ENCODE measurements at regions not wholly inside any gene's neighbourhood (a gene's known extent, or its start where the extent isn't known, plus 50 kb on each side); places are given as distances from the start of the nearest gene placed in this dataset.
"Not testable (repeated sequence)": the region's sequence is repeated elsewhere in the genome, so short reads cannot be mapped to it uniquely, and the experiment has no call there.

- peak; percentile 77 for DNase-seq
- no peaks in the 10 kb centered on the region for H3K27me3 ChIP-seq
- no peaks in the 10 kb centered on the region for H3K9me3 ChIP-seq
- H3K4me3 ChIP-seq (ENCODE audit: low read depth, low read length): 0 out of 2 replicates have a peak overlapping the region, but pooled peaks have one; percentile 1
- TF ChIP-seq CTCF (IDR thresholded peaks at IDR 0.05; ENCODE audit: low read depth, low read length): no peak
- no peaks in the 10 kb centered on the region for H3K36me3 ChIP-seq
- peaks cover 8% of the 10 kb centered on the region for H3K4me1 ChIP-seq
These were observed 90.9 kb upstream of the PIP4K2A start for GRCh38 chr10:22805304-22805703.

- Histone ChIP-seq H3K36me3 (no peaks in the 10 kb centered on the region), H3K9me3 (no peaks in the 10 kb centered on the region), H3K27me3 (no peaks in the 10 kb centered on the region), H3K4me3 (ENCODE audit: low read depth, low read length) (no peak overlapping the region), H3K4me1 (peaks cover 8% of the 10 kb centered on the region)
- no peak for TF ChIP-seq CTCF (IDR thresholded peaks at IDR 0.05; ENCODE audit: low read depth, low read length)
- no peak for DNase-seq
These were observed 89.0 kb upstream of the PIP4K2A start for GRCh38 chr10:22803261-22803885.

- peaks cover 8% of the 10 kb centered on the region for H3K4me1 ChIP-seq
- no peak for TF ChIP-seq CTCF (IDR thresholded peaks at IDR 0.05; ENCODE audit: low read depth, low read length)
- no peaks in the 10 kb centered on the region for H3K27me3 ChIP-seq
- no peak for DNase-seq
- no peaks in the 10 kb centered on the region for H3K9me3 ChIP-seq
- no peaks in the 10 kb centered on the region for H3K36me3 ChIP-seq
- no peak overlapping the region for H3K4me3 ChIP-seq (ENCODE audit: low read depth, low read length)
These were observed 87.4 kb upstream of the PIP4K2A start for GRCh38 chr10:22801785-22802184.

GRCh38 chr10:22797796-22798195 is 83.4 kb upstream of the PIP4K2A start:
- not testable (repeated sequence) for H3K9me3 ChIP-seq; DNase-seq; H3K4me1 ChIP-seq; H3K4me3 ChIP-seq (ENCODE audit: low read depth, low read length); H3K27me3 ChIP-seq; H3K36me3 ChIP-seq

- H3K27me3 ChIP-seq: no peaks in the 10 kb centered on the region
- H3K4me1 ChIP-seq: no peaks in the 10 kb centered on the region
- H3K9me3 ChIP-seq: no peaks in the 10 kb centered on the region
- no peak overlapping the region for H3K4me3 ChIP-seq (ENCODE audit: low read depth, low read length)
- TF ChIP-seq CTCF (IDR thresholded peaks at IDR 0.05; ENCODE audit: low read depth, low read length): no peak
- DNase-seq: no peak
- no peaks in the 10 kb centered on the region for H3K36me3 ChIP-seq
These were observed 81.2 kb upstream of the PIP4K2A start for GRCh38 chr10:22795546-22795945.

- no peak for TF ChIP-seq CTCF (IDR thresholded peaks at IDR 0.05; ENCODE audit: low read depth, low read length)
- H3K27me3 ChIP-seq: no peaks in the 10 kb centered on the region
- H3K4me3 ChIP-seq (ENCODE audit: low read depth, low read length): no peak overlapping the region
- H3K9me3 ChIP-seq: no peaks in the 10 kb centered on the region
- H3K36me3 ChIP-seq: no peaks in the 10 kb centered on the region
- no peak for DNase-seq
- no peaks in the 10 kb centered on the region for H3K4me1 ChIP-seq
These were observed 77.8 kb upstream of the PIP4K2A start for GRCh38 chr10:22792161-22792560.

GRCh38 chr10:22791665-22792064 is 77.3 kb upstream of the PIP4K2A start:
- no peak for TF ChIP-seq CTCF (IDR thresholded peaks at IDR 0.05; ENCODE audit: low read depth, low read length)
- Histone ChIP-seq H3K4me3 (ENCODE audit: low read depth, low read length) (no peak overlapping the region), H3K9me3 (no peaks in the 10 kb centered on the region), H3K4me1 (no peaks in the 10 kb centered on the region), H3K27me3 (no peaks in the 10 kb centered on the region), H3K36me3 (no peaks in the 10 kb centered on the region)
- no peak for DNase-seq
